Medulla oblongata (tissue), 1 donor: ENCODE measurements at regions not wholly inside any gene's neighbourhood (a gene's known extent, or its start where the extent isn't known, plus 50 kb on each side); places are given as distances from the start of the nearest gene placed in this dataset.
"Not testable (repeated sequence)": the region's sequence is repeated elsewhere in the genome, so short reads cannot be mapped to it uniquely, and the experiment has no call there.

ENCODE experiments used
- DNase-seq: peaks from one replicate; pipeline ENCODE4 v3.0.0-alpha.2; 2015; ENCODE audit errors: extremely low spot score

- DNase-seq = no peak
Measured at GRCh38 chr4:176571206-176571605, 221.5 kb downstream of the VEGFC start.

GRCh38 chr4:176575141-176575730 lies 217.5 kb downstream of the VEGFC start:
- DNase-seq = no peak

GRCh38 chr4:176579226-176579625 lies 213.5 kb downstream of the VEGFC start:
- no peak for DNase-seq

- no peak for DNase-seq
Measured at GRCh38 chr4:176583278-176583677, 209.4 kb downstream of the VEGFC start.

- DNase-seq = no peak
Measured at GRCh38 chr4:176584031-176584606, 208.6 kb downstream of the VEGFC start.

GRCh38 chr4:176587920-176588319 lies 204.8 kb downstream of the VEGFC start:
- no peak for DNase-seq

- DNase-seq = no peak
Measured at GRCh38 chr4:176588436-176588835, 204.3 kb downstream of the VEGFC start.

- no peak for DNase-seq
Measured at GRCh38 chr4:176592976-176593670, 199.6 kb downstream of the VEGFC start.

GRCh38 chr4:176593943-176594342 lies 198.8 kb downstream of the VEGFC start:
- no peak for DNase-seq

- DNase-seq = no peak
Measured at GRCh38 chr4:176595257-176595656, 197.5 kb downstream of the VEGFC start.

- no peak for DNase-seq
Measured at GRCh38 chr4:176601124-176601523, 191.6 kb downstream of the VEGFC start.

GRCh38 chr4:176607807-176608206 lies 184.9 kb downstream of the VEGFC start:
- DNase-seq = no peak

GRCh38 chr4:176608346-176608745 lies 184.4 kb downstream of the VEGFC start:
- DNase-seq = no peak

GRCh38 chr4:176610594-176610993 lies 182.1 kb downstream of the VEGFC start:
- no peak for DNase-seq

GRCh38 chr4:176611381-176611780 lies 181.3 kb downstream of the VEGFC start:
- no peak for DNase-seq

GRCh38 chr4:176611951-176612350 lies 180.8 kb downstream of the VEGFC start:
- no peak for DNase-seq

GRCh38 chr4:176614793-176615192 lies 177.9 kb downstream of the VEGFC start:
- no peak for DNase-seq

GRCh38 chr4:176616151-176616550 lies 176.6 kb downstream of the VEGFC start:
- no peak for DNase-seq

- DNase-seq = no peak
Measured at GRCh38 chr4:176618138-176618537, 174.6 kb downstream of the VEGFC start.

- no peak for DNase-seq
Measured at GRCh38 chr4:176619430-176619829, 173.3 kb downstream of the VEGFC start.

GRCh38 chr4:176622251-176622948 lies 170.3 kb downstream of the VEGFC start:
- no peak for DNase-seq

GRCh38 chr4:176624983-176625610 lies 167.6 kb downstream of the VEGFC start:
- not testable (repeated sequence) for DNase-seq
